WTC11 (cell line): ENCODE measurements at regions not wholly inside any gene's neighbourhood (a gene's known extent, or its start where the extent isn't known, plus 50 kb on each side); places are given as distances from the start of the nearest gene placed in this dataset.

Experiments used
- ATAC-seq: fragments of 200-7000 bp; cut with Tn5 transposase; 2 replicates; pipeline ENCODE4 v1.10.0; 2021; ENCODE audit warnings: mild to moderate bottlenecking, moderate library complexity
- CTCF ChIA-PET: fragments of 300-600 bp; sonication (Branson Sonifier 250); formaldehyde crosslinking; loops from one replicate; lab custom pipeline; 2021; ENCODE audit warnings: antibody characterized with exemption; lab: Charles Lee
- POLR2A ChIA-PET: fragments of 350-600 bp; sonication (Branson Sonifier 250); formaldehyde crosslinking; loops from one replicate; lab custom pipeline; 2021; ENCODE audit warnings: antibody characterized with exemption; lab: Charles Lee
- DNase-seq: peaks from one replicate; pipeline ENCODE4 v3.0.0; 2021; ENCODE audit warnings: low spot score
- H3K27ac Mint-ChIP-seq: 2 replicates; pipeline ENCODE4 v1.8.0; 2021; ENCODE audit warnings: mixed read lengths
- H3K27me3 Mint-ChIP-seq: 2 replicates; pipeline ENCODE4 v1.8.0; 2021; ENCODE audit warnings: low read depth, mild to moderate bottlenecking, moderate library complexity, mixed read lengths
- H3K36me3 Mint-ChIP-seq: 2 replicates; pipeline ENCODE4 v1.8.0; 2021; ENCODE audit warnings: mixed read lengths
- H3K4me1 Mint-ChIP-seq: 2 replicates; pipeline ENCODE4 v1.8.0; 2022; ENCODE audit warnings: mixed read lengths
- H3K4me3 Mint-ChIP-seq: 2 replicates; pipeline ENCODE4 v1.8.0; 2021; ENCODE audit warnings: mild to moderate bottlenecking, moderate library complexity, mixed read lengths
- H3K9me3 Mint-ChIP-seq: 2 replicates; pipeline ENCODE4 v1.8.0; 2021; ENCODE audit warnings: mixed read lengths
- AR ChIP-seq: fragments of 250-450 bp; sonication (Bioruptor Pico); IDR thresholded peaks from 2 replicates; pipeline ENCODE4 v1.9.0; 2021; ENCODE audit warnings: mild to moderate bottlenecking
- CREB1 ChIP-seq: sonication (generic); formaldehyde crosslinking; IDR thresholded peaks from 2 replicates; pipeline ENCODE4 v1.8.0; 2023; ENCODE audit warnings: mild to moderate bottlenecking, missing genetic modification reagents
- E2F4 ChIP-seq: sonication (generic); formaldehyde crosslinking; IDR thresholded peaks from 2 replicates; pipeline ENCODE4 v1.8.1; 2022; ENCODE audit warnings: low read depth, mild to moderate bottlenecking, moderate library complexity, missing genetic modification reagents, borderline replicate concordance
- ELF4 ChIP-seq: sonication (generic); formaldehyde crosslinking; IDR thresholded peaks from 2 replicates; pipeline ENCODE4 v1.8.1; 2022; ENCODE audit warnings: low read depth, mild to moderate bottlenecking, moderate library complexity, missing genetic modification reagents
- FOXP1 ChIP-seq: sonication (generic); formaldehyde crosslinking; IDR thresholded peaks from 2 replicates; pipeline ENCODE4 v1.8.0; 2022; ENCODE audit warnings: missing genetic modification reagents, mild to moderate bottlenecking, moderate library complexity, borderline replicate concordance
- GTF2I ChIP-seq: fragments of 250-450 bp; sonication (Bioruptor Pico); conservative IDR thresholded peaks from 2 replicates; pipeline ENCODE4 v1.4.0; 2021; ENCODE audit warnings: mild to moderate bottlenecking
- JAZF1 ChIP-seq: fragments of 250-450 bp; sonication (Bioruptor Pico); IDR thresholded peaks from 2 replicates; pipeline ENCODE4 v1.9.0; 2021; ENCODE audit warnings: moderate library complexity, mild to moderate bottlenecking, inconsistent platforms
- JUN ChIP-seq: sonication (generic); formaldehyde crosslinking; IDR thresholded peaks from 2 replicates; pipeline ENCODE4 v1.8.0; 2023; ENCODE audit warnings: mild to moderate bottlenecking, missing genetic modification reagents
- KAT7 ChIP-seq: sonication (generic); formaldehyde crosslinking; IDR thresholded peaks from 2 replicates; pipeline ENCODE4 v1.8.1; 2023; ENCODE audit warnings: missing genetic modification reagents, mild to moderate bottlenecking, borderline replicate concordance
- MAX ChIP-seq: sonication (generic); formaldehyde crosslinking; IDR thresholded peaks from 2 replicates; pipeline ENCODE4 v1.8.0; 2022; ENCODE audit warnings: mild to moderate bottlenecking, missing genetic modification reagents
- MYBL2 ChIP-seq: sonication (generic); formaldehyde crosslinking; IDR thresholded peaks from 2 replicates; pipeline ENCODE4 v1.8.1; 2023; ENCODE audit warnings: mild to moderate bottlenecking, moderate library complexity, missing genetic modification reagents
- NFATC4 ChIP-seq: fragments of 250-450 bp; sonication (Bioruptor Pico); IDR thresholded peaks from 2 replicates; pipeline ENCODE4 v1.9.0; 2021; ENCODE audit warnings: mild to moderate bottlenecking
- NR3C1 ChIP-seq: sonication (generic); formaldehyde crosslinking; conservative IDR thresholded peaks from 2 replicates; pipeline ENCODE4 v1.8.1; 2023; ENCODE audit warnings: low read depth, mild to moderate bottlenecking, missing genetic modification reagents
- SMAD3 ChIP-seq: sonication (generic); formaldehyde crosslinking; IDR thresholded peaks from 2 replicates; pipeline ENCODE4 v1.8.0; 2022; ENCODE audit warnings: missing genetic modification reagents, mild to moderate bottlenecking, borderline replicate concordance
- SMAD4 ChIP-seq: sonication (generic); formaldehyde crosslinking; IDR thresholded peaks from 2 replicates; pipeline ENCODE4 v1.8.0; 2022; ENCODE audit warnings: mild to moderate bottlenecking, missing genetic modification reagents
- SOX15 ChIP-seq: fragments of 250-450 bp; sonication (Bioruptor Pico); IDR thresholded peaks from 2 replicates; pipeline ENCODE4 v1.9.0; 2021; ENCODE audit warnings: mild to moderate bottlenecking
- SP1 ChIP-seq: sonication (generic); formaldehyde crosslinking; conservative IDR thresholded peaks from 2 replicates; pipeline ENCODE4 v1.8.1; 2022; ENCODE audit warnings: missing genetic modification reagents
- TEAD4 ChIP-seq: sonication (generic); formaldehyde crosslinking; IDR thresholded peaks from 2 replicates; pipeline ENCODE4 v1.8.0; 2022; ENCODE audit warnings: mild to moderate bottlenecking, missing genetic modification reagents
- TP53 ChIP-seq: sonication (generic); formaldehyde crosslinking; IDR thresholded peaks from 2 replicates; pipeline ENCODE4 v1.8.1; 2023; ENCODE audit warnings: mild to moderate bottlenecking, missing genetic modification reagents
- ZNF138 ChIP-seq: sonication (generic); formaldehyde crosslinking; conservative IDR thresholded peaks from 2 replicates; pipeline ENCODE4 v1.8.1; 2022; ENCODE audit warnings: mild to moderate bottlenecking, moderate library complexity, missing genetic modification reagents
- ZNF219 ChIP-seq: sonication (generic); formaldehyde crosslinking; IDR thresholded peaks from 2 replicates; pipeline ENCODE4 v1.8.0; 2023; ENCODE audit warnings: missing genetic modification reagents, mild to moderate bottlenecking, borderline replicate concordance
- ZNF263 ChIP-seq: sonication (generic); formaldehyde crosslinking; IDR thresholded peaks from 2 replicates; pipeline ENCODE4 v1.8.1; 2022; ENCODE audit warnings: low read depth, mild to moderate bottlenecking, moderate library complexity, missing genetic modification reagents
- ZNF423 ChIP-seq: fragments of 250-450 bp; sonication (Bioruptor Pico); IDR thresholded peaks from 2 replicates; pipeline ENCODE4 v2.1.2; 2022; ENCODE audit warnings: mild to moderate bottlenecking, moderate library complexity
- TF ChIP-seq, protein P1 (sequence below): fragments of 250-450 bp; sonication (Bioruptor Pico); IDR thresholded peaks from 2 replicates; pipeline ENCODE4 v1.9.0; 2021; ENCODE audit warnings: moderate library complexity, mild to moderate bottlenecking, inconsistent platforms, borderline replicate concordance
- TF ChIP-seq, protein P2 (sequence below): sonication (generic); formaldehyde crosslinking; IDR thresholded peaks from 2 replicates; pipeline ENCODE4 v1.8.0; 2023; ENCODE audit warnings: mild to moderate bottlenecking, missing genetic modification reagents
- TF ChIP-seq, protein P3 (sequence below): sonication (generic); formaldehyde crosslinking; conservative IDR thresholded peaks from 2 replicates; pipeline ENCODE4 v1.8.1; 2023; ENCODE audit warnings: mild to moderate bottlenecking, low read depth, missing genetic modification reagents, moderate library complexity

- Mint-ChIP-seq H3K4me1 (peaks cover 50% of the 10 kb centered on the region), H3K27ac (no peak overlapping the region), H3K27me3 (no peaks in the 10 kb centered on the region; the same call in 1 of the 2 replicates), H3K9me3 (peaks cover 14% of the 10 kb centered on the region), H3K36me3 (peaks cover 14% of the 10 kb centered on the region), H3K4me3 (no peak overlapping the region)
- ATAC-seq (no peak), DNase-seq (no peak)
- no peak for TF ChIP-seq JAZF1 (CRISPR knock-in tag)
- TF ChIP-seq TEAD4 (CRISPR knock-in tag): no peak
- TF ChIP-seq AR (CRISPR knock-in tag): no peak
- TF ChIP-seq, protein P1, sequence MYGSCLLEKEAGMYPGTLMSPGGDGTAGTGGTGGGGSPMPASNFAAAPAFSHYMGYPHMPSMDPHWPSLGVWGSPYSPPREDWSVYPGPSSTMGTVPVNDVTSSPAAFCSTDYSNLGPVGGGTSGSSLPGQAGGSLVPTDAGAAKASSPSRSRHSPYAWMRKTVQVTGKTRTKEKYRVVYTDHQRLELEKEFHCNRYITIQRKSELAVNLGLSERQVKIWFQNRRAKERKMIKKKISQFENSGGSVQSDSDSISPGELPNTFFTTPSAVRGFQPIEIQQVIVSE: no peak
- TF ChIP-seq JUN (CRISPR knock-in tag): no peak
- no peak for TF ChIP-seq ZNF138 (CRISPR knock-in tag)
- no peak for TF ChIP-seq NFATC4 (CRISPR knock-in tag)
- no peak for TF ChIP-seq KAT7
- TF ChIP-seq ZNF263: no peak
- TF ChIP-seq NR3C1 (CRISPR knock-in tag): no peak
- no peak for TF ChIP-seq ZNF423 (CRISPR knock-in tag)
- TF ChIP-seq FOXP1 (CRISPR knock-in tag): no peak
- no peak for TF ChIP-seq MAX (CRISPR knock-in tag)
- ChIA-PET POLR2A (no interaction called here), CTCF (no interaction called here)
Measured at GRCh38 chr12:58421990-58422389, 480.6 kb downstream of the ATP23 start.

- peaks cover 32% of the 10 kb centered on the region for H3K36me3 Mint-ChIP-seq
- H3K27ac Mint-ChIP-seq: peak overlapping the region; percentile 88
- H3K27me3 Mint-ChIP-seq: no peaks in the 10 kb centered on the region; the same call in 1 of the 2 replicates
- POLR2A ChIA-PET: interaction anchor here (0.7 kb wide), 1 partner anchor 1021 kb away, joined by 3 read pairs; no protein-coding TSS in a partner anchor
- peaks cover 50% of the 10 kb centered on the region for H3K4me1 Mint-ChIP-seq
- H3K4me3 Mint-ChIP-seq: no peak overlapping the region
- H3K9me3 Mint-ChIP-seq: peaks cover 40% of the 10 kb centered on the region
- DNase-seq (no peak), ATAC-seq (no peak)
- CTCF ChIA-PET: interaction anchor here (2.3 kb wide), 1 partner anchor 19 kb away, joined by 10 read pairs; no protein-coding TSS in a partner anchor
- TF ChIP-seq TP53 (CRISPR knock-in tag) (no peak), E2F4 (CRISPR knock-in tag) (no peak), GTF2I (no peak), SMAD4 (CRISPR knock-in tag) (no peak), ZNF219 (CRISPR knock-in tag) (no peak), SP1 (CRISPR knock-in tag) (no peak), SOX15 (CRISPR knock-in tag) (no peak), MYBL2 (CRISPR knock-in tag) (no peak), ELF4 (CRISPR knock-in tag) (no peak), CREB1 (no peak), SMAD3 (CRISPR knock-in tag) (no peak)
- TF ChIP-seq, protein P2, sequence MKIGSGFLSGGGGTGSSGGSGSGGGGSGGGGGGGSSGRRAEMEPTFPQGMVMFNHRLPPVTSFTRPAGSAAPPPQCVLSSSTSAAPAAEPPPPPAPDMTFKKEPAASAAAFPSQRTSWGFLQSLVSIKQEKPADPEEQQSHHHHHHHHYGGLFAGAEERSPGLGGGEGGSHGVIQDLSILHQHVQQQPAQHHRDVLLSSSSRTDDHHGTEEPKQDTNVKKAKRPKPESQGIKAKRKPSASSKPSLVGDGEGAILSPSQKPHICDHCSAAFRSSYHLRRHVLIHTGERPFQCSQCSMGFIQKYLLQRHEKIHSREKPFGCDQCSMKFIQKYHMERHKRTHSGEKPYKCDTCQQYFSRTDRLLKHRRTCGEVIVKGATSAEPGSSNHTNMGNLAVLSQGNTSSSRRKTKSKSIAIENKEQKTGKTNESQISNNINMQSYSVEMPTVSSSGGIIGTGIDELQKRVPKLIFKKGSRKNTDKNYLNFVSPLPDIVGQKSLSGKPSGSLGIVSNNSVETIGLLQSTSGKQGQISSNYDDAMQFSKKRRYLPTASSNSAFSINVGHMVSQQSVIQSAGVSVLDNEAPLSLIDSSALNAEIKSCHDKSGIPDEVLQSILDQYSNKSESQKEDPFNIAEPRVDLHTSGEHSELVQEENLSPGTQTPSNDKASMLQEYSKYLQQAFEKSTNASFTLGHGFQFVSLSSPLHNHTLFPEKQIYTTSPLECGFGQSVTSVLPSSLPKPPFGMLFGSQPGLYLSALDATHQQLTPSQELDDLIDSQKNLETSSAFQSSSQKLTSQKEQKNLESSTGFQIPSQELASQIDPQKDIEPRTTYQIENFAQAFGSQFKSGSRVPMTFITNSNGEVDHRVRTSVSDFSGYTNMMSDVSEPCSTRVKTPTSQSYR: no peak
- TF ChIP-seq, protein P3, sequence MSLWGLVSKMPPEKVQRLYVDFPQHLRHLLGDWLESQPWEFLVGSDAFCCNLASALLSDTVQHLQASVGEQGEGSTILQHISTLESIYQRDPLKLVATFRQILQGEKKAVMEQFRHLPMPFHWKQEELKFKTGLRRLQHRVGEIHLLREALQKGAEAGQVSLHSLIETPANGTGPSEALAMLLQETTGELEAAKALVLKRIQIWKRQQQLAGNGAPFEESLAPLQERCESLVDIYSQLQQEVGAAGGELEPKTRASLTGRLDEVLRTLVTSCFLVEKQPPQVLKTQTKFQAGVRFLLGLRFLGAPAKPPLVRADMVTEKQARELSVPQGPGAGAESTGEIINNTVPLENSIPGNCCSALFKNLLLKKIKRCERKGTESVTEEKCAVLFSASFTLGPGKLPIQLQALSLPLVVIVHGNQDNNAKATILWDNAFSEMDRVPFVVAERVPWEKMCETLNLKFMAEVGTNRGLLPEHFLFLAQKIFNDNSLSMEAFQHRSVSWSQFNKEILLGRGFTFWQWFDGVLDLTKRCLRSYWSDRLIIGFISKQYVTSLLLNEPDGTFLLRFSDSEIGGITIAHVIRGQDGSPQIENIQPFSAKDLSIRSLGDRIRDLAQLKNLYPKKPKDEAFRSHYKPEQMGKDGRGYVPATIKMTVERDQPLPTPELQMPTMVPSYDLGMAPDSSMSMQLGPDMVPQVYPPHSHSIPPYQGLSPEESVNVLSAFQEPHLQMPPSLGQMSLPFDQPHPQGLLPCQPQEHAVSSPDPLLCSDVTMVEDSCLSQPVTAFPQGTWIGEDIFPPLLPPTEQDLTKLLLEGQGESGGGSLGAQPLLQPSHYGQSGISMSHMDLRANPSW (CRISPR knock-in tag): no peak
Measured at GRCh38 chr12:58424735-58425392, 483.5 kb downstream of the ATP23 start.
